GM18498 (cell line): ENCODE measurements at regions not wholly inside any gene's neighbourhood (a gene's known extent, or its start where the extent isn't known, plus 50 kb on each side); places are given as distances from the start of the nearest gene placed in this dataset.

Source experiments
- ATAC-seq: cut with Tn5 transposase; IDR thresholded peaks from one replicate; pipeline ENCODE4 v1.9.1; 2021; ENCODE audit warnings: mild to moderate bottlenecking, moderate library complexity; ENCODE audit not compliant: unreplicated experiment

DNA sequence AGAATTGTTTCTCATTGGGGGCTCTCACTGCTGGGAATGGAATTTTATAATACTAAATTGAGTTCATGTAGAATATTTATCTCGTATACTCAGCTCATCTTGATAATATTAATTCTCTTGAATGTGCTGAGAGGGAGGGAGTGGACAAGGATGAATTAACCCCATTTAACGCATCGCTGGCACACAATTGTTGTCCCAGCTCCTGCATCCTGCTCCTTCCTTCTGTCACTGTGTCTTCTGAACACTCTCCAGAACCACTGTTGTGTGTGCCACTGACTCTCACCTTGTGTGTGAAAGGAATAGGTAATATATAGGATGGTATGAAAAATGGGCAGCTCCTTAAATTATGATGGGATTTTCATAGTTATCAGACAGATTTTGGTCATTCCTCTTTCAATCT is 267.3 kb downstream of the MTRR start:
- ATAC-seq = no peak

DNA sequence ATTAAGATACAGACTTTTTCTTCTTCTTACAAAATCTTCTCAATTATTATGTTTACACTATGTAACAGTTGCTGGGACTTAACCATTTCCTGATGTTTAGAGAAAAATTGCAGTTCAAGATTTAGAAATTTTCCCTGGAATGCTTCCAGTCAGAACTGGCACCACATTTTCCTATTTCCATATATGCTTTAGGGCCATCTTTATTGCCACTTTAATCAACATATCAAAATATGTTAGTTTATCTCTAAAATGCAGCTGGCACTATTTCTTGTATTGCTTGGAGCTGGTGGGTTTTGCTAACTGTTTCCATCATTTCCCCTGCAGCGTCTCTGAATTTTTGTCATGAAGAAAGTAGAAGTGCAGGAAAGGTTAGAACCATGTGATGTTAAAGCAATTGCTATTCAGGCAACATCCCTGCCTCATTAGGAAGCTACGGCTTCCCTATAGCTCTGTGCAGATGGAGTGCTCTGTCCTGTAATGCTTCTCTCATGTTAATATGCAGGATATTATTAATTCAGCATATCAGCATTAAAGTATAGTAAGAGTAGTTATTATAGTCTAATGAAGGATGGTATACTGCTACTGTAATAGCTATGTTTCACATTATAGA is 269.1 kb downstream of the MTRR start:
- no peak for ATAC-seq

DNA sequence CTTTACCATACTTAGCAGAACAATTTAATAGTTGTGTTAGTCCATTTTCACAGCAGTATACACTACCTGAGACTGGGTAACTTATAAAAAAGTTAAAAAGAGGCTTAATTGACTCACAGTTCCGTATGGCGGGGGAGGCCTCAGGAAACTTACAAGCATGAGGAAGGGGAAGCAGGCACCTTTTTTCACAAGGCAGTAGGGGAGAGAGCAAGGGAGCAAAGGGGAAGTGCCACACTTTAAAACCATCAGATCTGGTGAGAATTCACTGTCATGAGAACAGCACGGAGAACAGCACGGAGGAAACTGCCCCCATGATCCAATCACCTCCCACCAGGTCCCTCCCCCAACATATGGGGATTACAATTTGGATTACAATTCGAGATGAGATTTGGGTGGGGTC is 269.9 kb downstream of the MTRR start:
- ATAC-seq = no peak

DNA sequence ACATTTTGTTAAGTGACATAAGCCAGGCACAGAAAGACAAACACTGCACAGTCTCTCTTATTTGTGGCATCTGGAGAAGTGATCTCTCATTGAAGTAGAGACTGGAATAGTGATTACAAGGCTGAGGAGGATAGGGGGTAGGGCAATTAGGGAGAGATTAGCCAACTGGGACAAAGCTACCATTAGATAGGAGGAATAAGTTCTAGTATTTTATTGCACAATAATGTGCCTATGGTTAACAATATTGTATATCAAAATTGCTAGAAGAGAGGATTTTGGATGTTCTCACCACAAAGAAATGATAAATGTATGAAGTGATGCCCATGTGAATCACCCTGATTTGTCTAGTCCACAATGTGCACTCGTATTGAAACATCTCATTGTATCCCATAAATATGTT is 281.8 kb downstream of the MTRR start:
- no peak for ATAC-seq

DNA sequence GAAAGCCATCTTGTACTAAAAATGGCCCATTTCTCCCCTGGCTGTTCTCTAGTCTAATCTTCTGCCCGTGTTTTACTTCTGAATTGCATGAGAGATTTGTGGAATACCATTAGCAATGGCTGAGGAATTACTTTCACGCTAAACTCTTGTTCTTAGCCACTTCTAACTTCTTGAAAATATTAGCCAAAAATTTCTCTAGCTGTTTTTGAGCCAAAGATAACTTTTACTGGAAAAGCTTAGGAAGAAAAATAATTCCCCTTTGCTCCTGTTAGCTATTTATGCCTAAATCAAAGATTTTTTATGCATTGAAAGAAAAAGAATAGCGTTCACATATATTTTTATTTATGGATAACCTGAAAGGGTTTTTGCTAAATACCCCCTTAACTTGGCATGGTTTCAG is 287.8 kb downstream of the MTRR start:
- ATAC-seq = no peak

DNA sequence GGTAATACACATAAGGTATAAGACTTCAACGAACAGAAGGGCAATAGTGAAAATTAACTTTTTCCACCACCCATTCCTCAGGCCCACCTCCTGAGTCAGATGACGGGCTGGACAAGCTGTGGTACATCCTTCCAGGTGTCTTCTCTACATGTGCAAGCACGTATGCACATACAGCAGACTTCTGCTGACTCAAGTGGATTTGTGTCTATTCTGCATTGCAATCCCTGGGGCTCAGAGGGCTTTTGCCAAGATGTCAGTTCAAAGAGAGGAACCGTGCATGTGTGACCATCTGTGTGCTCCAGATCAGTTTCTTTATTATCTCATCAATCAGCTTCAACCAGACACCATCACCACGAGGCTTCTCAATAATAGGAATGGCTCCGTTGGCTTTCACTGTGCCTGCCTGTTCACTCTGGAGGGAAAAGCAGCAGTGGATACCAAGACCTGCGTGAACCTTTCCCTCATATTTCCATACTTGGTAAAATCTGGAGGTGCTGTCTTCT is 288.4 kb downstream of the MTRR start:
- no peak for ATAC-seq

DNA sequence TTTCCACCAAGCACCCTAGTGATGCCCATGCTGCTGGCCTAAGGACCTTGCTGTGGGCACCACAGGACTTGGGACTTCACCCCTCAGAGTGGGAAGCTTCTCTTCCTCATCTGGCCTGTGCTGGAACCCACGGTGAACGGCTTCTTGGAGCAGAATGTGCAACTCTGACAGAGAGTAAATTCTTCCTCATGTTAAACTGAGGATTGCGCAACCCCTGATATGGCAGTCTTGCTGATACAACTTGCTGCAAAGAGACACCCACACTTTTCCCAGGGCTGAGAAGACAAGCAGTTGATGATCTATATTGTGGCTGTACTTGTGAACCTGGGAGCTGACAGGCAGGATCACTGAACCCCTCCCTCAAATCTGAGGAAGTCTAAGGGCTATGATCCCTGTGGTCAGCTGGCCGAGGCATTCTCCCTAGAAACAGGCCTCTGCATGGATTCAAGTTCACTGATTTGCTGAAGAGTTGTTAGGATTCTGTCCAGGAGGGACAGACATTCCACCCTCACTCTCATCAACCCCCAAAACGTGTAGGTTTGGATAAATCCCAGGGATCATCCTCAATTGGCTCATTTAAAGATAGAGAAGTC is 307.2 kb downstream of the MTRR start:
- ATAC-seq = no peak

DNA sequence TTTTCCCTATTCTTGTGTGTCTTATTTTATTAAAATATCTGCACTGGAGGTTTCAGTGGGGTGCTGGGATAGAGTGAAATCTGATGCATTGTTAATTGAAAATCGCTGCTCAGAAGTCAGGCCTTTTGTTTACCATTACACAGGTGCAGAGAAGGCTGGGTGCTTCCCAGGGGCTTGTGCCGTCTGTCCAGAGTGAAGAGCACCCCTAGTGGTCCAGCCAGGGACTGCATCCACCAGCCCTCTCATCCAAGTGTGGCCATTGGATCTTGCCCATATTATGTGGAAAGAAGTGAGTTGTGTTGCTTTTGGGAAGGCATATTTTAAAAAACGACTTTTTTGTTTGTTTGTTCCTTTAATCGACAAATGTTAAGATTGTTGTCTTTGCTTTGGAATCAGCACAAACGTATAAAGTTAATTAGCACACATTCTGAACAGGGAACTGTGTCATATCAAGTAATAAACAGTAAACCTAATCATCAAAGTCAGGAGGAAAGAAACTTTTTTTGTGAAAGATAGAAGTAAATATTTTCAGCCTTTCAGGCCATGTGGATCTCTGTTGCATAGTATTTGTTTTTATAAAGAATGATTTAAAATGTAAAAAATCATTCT is 315.6 kb downstream of the MTRR start:
- ATAC-seq = peak; percentile 96

DNA sequence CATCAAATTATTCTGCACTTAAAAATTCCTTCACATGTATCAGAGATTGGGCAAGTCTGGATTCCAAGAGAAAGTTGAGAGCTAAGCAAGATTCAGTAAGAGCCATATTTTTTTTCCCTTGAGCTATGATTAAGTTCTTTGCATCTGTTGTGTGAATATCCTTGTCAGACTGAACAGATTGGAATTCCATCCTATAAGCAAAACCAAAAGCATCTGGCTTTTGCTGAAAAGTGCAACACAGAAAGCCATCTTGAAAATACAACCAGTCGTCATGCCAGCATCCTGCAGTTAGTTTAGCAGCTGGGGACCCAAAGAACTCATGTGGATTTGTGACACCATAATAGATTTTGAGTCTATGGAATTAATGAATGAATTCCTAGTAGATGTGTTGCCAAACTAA is 316.9 kb downstream of the MTRR start:
- ATAC-seq = no peak

DNA sequence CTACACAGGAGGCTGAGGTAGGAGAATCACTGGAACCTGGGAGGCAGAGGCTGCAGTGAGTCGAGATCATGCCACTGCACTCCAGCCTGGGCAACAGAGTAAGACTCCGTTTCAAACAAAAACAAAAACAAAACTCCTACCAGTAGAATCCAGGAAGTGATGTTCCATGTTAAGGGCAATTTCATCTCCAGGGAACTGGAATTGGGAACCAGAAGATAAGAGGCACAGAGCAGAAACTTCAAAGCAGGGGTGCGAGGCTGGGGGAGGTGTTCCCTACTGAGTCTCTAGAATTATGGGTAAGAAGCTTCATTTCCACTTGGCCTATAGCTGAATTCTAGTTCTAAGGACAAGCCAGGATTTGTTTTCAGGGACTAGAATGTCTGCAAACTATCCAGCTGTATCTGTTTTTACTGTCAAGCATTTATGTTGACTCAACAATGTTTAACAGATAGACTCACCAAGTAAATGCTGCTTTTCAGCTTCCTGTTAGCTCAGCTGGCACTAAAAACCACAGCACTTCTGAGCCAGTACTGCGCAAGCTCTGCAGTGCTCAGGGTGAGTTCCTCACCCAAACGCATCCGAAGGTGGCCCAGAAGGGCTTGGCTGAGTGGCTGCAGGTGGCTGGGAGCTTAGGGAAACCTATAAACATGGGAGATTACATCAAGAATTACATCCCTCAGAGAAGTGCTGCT is 320.1 kb downstream of the MTRR start:
- no peak for ATAC-seq

DNA sequence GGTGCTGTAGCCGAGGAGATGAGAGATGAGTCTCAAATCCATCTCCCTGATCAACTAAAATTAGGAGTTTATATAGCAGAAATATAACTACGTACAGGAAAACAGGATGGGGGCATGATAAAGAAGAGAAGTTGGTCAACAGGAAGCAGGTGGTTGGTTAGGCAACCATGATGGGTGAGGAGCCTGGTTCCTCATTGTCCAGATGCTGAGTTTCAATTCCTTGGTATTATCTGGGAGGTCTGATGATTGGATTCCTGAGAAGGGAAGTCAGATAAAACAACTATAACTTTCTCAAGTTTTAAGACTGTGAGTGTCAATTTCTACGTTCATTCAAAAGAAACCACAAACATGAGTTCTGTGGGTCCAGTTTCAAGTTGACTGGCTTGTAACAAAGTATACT is 323.9 kb downstream of the MTRR start:
- ATAC-seq = no peak

DNA sequence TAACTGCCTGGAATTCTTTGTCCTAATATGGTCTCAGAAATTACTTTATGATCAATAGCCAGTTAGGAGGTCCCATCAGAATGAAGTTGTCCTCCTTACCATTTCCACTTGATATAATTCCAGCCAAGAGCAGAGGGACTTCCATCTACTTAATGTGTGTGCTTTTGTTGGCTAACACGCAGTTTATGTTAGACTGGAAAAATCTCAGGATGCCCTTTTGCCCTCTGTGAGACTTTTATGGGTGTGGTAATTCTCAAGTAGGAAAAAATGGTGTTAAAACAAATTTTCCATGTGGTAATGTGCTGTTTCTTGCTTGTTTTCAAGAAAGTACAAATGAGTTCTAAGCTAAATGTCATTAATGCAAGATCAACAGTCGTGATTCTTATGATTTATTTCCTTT is 327.1 kb downstream of the MTRR start:
- ATAC-seq = no peak

DNA sequence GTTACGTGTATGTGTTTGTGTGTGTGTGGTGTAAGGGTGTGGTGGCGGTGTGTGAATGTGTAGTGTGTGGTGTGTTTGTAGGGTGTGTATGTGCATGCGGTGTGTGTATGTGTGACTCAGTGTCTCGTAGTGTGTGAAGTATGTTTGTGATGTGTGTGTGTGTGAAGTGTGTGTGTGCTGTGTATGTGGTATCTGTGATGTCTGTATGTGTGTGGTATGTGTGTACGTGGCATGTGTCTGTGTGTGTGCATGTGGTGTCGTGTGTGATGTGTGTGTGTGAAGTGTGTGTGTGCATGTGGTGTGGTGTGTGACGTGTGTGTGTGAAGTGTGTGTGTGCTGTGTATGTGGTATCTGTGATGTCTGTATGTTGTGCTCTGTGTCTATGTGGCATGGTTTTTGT is 339.4 kb downstream of the MTRR start:
- ATAC-seq = no peak

DNA sequence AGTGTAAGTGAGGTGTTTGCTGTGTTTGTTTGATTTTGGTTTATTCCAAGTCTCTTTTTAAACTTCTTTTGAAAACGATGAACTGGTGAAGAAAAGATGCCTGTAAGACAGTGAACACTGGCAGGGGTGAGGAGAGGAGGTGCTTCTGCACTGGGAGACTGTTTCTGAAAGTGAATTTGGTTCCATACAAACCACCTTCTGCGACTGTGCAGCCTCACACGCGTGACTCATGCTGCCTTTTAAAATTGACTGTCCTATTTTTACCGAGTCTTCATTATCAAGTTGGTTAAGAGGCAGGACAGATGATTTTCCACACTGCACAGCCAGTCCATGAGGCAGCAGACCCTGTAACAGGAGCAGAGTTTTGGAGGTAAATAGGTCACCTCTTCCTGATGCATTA is 340.6 kb downstream of the MTRR start:
- no peak for ATAC-seq

DNA sequence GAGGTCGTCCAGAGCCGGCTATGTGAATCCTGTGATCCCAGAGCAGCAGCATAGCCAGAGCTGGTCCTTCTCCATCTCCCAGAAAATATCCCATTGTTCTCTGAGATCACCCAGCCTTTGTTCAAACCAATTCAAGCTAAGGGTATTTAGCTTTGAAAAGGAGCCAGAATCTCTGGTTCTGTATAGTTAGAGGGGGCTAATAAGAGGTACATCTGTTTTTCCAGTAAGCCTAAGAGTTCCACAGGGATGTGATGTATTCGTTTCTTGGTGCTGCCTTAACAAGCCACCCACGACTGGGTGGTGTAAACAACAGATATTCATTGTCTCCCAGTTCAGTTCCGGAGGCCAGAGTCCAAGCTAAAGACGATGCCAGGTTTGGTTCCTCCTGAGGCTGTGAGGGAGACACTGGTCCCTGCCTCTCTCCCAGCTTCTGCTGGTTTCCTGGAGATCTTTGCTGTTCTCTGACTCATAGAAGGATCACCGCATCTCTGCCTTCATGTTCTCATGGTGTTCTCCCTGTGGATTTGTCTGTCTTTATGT is 344.8 kb downstream of the MTRR start:
- no peak for ATAC-seq

DNA sequence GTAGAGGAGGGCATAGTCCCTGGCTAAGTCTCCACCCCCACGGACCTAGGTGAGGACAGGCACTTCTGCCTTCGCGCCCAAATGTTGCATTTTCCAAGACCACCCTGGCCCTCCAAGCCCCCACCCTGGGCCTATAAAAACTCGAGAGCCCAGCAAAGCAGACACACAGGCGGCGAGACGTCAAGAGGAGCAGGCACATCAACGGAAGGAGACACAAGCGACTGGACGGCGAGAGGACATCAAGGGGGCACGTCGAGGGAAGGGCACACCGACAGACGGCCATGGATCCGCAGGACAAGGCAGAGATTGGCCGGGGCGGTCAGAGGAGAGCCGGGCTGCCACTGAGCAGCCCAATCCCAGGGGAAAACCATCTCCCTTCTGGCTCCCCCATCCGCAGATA is 348.0 kb downstream of the MTRR start:
- no peak for ATAC-seq

DNA sequence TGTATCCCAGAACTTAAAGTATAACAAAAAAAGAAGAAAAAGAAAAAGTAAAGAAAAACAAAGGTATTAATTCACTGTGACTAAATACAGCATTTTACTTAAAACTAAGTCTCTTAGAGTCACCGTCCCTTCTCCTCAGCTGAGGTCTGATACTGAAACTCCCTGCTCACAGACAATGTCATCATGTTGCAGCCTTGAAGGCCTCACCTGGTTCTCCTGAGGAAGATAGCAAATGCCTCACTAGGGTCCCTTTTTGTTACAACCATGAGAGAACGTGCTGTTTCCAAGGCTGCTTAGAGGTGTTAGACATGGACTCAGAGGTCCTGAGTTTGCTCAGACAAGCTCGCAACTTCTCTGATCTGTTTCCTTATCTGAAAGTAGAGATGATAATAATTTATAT is 357.2 kb downstream of the MTRR start:
- ATAC-seq = no peak

DNA sequence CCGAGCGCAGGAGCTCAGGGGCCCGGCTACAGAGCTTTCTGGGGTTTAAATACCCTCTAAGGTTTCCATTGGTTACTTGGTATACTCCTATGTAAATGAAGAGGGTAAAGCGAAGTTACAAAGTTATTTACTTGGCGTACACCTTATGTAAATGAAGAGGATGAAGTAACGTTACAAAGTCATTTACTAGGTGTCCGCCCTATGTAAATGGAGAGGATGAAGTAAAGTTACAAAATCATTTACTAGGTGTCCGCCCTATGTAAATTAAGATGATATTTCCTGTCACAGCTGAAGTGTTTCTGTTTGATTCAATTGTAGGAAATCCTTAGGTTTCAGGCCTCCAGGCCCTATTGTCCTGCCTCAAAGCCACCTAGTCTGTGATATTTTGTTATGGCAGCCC is 358.2 kb downstream of the MTRR start:
- ATAC-seq = no peak

DNA sequence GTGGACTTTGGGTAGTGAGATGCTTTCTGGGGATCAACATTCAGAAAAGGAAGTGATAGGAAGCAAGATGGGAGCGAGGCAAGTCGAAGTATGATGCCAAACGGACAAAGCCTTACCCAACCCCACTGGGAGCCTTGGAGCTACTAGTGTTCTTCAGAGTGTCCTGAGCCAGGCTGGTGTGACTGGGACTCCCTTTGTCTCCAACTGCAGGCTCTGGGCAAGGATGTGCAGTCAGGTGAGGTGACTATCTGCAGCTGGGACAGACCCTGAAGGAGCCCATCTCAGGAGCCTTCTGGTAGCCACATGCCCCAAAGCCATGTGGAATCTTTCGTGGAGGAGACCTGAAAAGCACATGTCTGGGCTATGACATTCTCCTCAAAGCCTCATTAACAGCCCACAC is 360.6 kb downstream of the MTRR start:
- no peak for ATAC-seq

DNA sequence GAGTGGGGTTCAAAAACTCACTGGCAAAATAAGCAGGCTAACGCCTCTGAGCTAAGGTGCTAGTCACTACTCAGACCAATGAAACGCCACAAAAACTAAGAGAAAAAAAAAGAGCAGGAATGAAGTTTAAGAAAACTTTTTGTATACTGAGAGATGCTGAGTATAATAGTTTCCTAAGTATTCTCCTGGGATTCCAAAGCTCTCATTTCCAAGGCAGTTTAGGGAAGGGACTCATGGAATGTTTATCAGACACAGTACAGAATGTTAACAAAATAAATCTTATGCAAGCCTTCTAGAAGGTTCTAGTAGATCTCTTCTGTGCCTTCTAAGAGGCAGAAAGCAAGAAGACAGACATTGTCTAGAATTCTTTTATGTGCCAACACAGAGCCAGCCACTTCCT is 361.9 kb downstream of the MTRR start:
- ATAC-seq = no peak

DNA sequence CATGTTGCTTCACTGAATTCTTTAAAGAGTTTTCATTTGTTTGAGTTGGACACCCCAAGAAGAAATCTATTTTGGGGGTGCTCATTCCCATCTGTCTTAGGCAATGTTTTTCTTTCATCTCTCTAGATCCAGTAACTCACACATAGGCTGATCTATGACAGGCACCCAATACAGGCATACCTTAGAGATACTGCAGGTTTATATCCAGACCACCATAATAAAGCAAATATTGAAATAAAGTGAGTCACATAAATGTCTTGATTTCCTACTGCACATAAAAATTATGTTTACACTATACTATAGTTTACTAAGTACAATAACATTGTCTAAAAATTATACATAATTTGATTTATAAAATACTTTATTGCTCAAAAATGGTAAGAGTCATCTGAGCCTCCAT is 364.5 kb downstream of the MTRR start:
- ATAC-seq = no peak
